Stimulated activated CD4-positive, alpha-beta T cell treated with anti-CD3 and anti-CD28 coated beads, Interleukin-12 subunit alpha, Interleukin-12 subunit beta, amount 100 ng/mL, for 24 hours (primary cell): ENCODE measurements at regions not wholly inside any gene's neighbourhood (a gene's known extent, or its start where the extent isn't known, plus 50 kb on each side); places are given as distances from the start of the nearest gene placed in this dataset.

Experiments
- DNase-seq, 2 experiments: peaks; one replicate each; pipeline ENCODE4 v3.0.0-alpha.2; 2020; ENCODE audit warnings: low read depth in 2 of 2

- no peak for DNase-seq
Observed at GRCh38 chr12:67147030-67147429, 122.1 kb upstream of the CAND1 start.

- DNase-seq, result no peak
Observed at GRCh38 chr12:67147447-67147846, 121.7 kb upstream of the CAND1 start.

GRCh38 chr12:67148265-67148664 is 120.9 kb upstream of the CAND1 start:
- DNase-seq, result no peak

- no peak for DNase-seq
Observed at GRCh38 chr12:67151886-67152285, 117.3 kb upstream of the CAND1 start.

- no peak for DNase-seq
Observed at GRCh38 chr12:67152451-67152850, 116.7 kb upstream of the CAND1 start.

GRCh38 chr12:67154901-67155300 is 114.3 kb upstream of the CAND1 start:
- DNase-seq, result no peak

GRCh38 chr12:67155863-67156262 is 113.3 kb upstream of the CAND1 start:
- DNase-seq, result no peak

- peak in 1 of 2 experiments; percentile 36 for DNase-seq
Observed at GRCh38 chr12:67161322-67161918, 107.7 kb upstream of the CAND1 start.

- DNase-seq, result no peak
Observed at GRCh38 chr12:67173258-67173657, 95.9 kb upstream of the CAND1 start.

- no peak for DNase-seq
Observed at GRCh38 chr12:67182551-67182950, 86.6 kb upstream of the CAND1 start.

- peak in 1 of 2 experiments; percentile 4 for DNase-seq
Observed at GRCh38 chr12:67193704-67194103, 75.5 kb upstream of the CAND1 start.

GRCh38 chr12:67200386-67200785 is 68.8 kb upstream of the CAND1 start:
- no peak for DNase-seq

GRCh38 chr12:67202011-67202677 is 67.0 kb upstream of the CAND1 start:
- DNase-seq, result no peak

- DNase-seq, result no peak
Observed at GRCh38 chr12:67202678-67203012, 66.5 kb upstream of the CAND1 start.

GRCh38 chr12:67208281-67209067 is 60.7 kb upstream of the CAND1 start:
- DNase-seq, result no peak

GRCh38 chr12:67211029-67211428 is 58.1 kb upstream of the CAND1 start:
- DNase-seq, result no peak

GRCh38 chr12:67211494-67211893 is 57.7 kb upstream of the CAND1 start:
- no peak for DNase-seq

GRCh38 chr12:67217647-67218046 is 51.5 kb upstream of the CAND1 start:
- DNase-seq, result no peak
